ENCODE measurements at regions not wholly inside any gene's neighbourhood (a gene's known extent, or its start where the extent isn't known, plus 50 kb on each side); places are given as distances from the start of the nearest gene placed in this dataset.

- TF ChIP-seq CTCF (IDR thresholded peaks at IDR 0.05; ENCODE audit: poor library complexity, severe bottlenecking), result no peak
- no peak for TF ChIP-seq REST (IDR thresholded peaks at IDR 0.05; ENCODE audit: borderline replicate concordance)
- no peak for TF ChIP-seq TAF1 (IDR thresholded peaks at IDR 0.05; ENCODE audit: low read depth)
- no peak for TF ChIP-seq RAD21 (conservative IDR thresholded peaks at IDR 0.05)
- no peak for TF ChIP-seq POLR2AphosphoS5 (IDR thresholded peaks at IDR 0.05)
- TF ChIP-seq EZH2 (IDR thresholded peaks at IDR 0.05; ENCODE audit: borderline replicate concordance, insufficient read depth, low read length, poor library complexity, severe bottlenecking), result no peak
- no peak for TF ChIP-seq EP300 (conservative IDR thresholded peaks at IDR 0.05; ENCODE audit: poor library complexity, severe bottlenecking)
Measured at GRCh38 chr7:113431406-113431805, 313.1 kb upstream of the SMIM30 start.
